HG02798 (cell line): ENCODE measurements at regions not wholly inside any gene's neighbourhood (a gene's known extent, or its start where the extent isn't known, plus 50 kb on each side); places are given as distances from the start of the nearest gene placed in this dataset.

Source experiments
- ATAC-seq: cut with Tn5 transposase; IDR thresholded peaks from one replicate; pipeline ENCODE4 v1.9.1; 2021; ENCODE audit warnings: mild to moderate bottlenecking; ENCODE audit not compliant: unreplicated experiment, poor library complexity

DNA sequence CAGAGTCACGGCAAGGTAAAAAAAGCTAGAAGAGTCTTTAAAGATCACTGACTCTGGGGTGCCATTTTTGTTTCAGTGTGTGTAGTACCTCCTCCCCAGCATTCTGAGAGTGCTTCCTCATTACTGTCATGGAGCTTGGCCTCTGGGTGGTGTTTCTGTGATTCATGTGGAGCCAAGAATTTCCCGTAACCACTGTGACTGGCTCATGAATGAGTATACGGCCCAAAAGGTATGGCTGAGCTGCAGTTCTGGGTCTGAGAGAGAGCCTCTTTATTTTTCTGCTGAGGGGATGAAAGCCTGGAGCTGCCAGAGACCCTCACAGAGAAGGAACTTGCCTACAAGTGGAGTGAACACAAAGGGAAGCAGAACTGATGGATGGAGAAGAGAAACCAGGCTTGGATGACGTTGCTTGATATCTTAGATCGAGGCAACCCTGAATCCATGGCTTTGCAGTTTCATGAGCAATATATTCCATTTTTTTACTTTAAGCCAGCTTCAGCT lies 85.6 kb downstream of the PTTG1 start:
- no peak for ATAC-seq

DNA sequence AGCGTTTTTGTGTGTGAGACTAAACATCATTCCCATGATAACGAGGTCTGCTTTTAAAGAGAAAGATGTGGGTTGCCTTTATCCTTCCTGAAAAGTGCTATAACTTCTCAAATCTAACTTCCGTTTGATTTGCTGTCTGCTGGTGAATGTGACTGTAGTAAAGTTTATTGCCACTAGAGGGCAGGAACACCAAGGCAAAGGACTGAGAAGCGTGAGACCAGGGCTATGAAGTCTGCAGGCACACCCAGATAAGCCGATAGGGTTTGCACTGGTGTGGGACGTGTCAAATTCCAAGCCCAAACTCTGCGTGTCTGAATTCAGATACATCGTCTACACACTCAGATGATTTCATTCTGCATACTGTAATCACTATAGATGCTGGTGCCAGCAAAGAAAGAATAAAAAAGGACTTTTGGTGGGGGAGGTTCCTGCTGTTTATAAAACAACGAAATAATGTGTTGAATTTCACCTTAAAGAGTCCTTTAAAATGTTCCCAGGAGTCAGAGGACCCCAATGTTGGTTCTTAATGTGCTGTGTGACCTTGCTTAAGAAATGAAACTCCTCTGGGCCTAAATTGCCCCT lies 87.2 kb downstream of the PTTG1 start:
- peak; percentile 84 for ATAC-seq

DNA sequence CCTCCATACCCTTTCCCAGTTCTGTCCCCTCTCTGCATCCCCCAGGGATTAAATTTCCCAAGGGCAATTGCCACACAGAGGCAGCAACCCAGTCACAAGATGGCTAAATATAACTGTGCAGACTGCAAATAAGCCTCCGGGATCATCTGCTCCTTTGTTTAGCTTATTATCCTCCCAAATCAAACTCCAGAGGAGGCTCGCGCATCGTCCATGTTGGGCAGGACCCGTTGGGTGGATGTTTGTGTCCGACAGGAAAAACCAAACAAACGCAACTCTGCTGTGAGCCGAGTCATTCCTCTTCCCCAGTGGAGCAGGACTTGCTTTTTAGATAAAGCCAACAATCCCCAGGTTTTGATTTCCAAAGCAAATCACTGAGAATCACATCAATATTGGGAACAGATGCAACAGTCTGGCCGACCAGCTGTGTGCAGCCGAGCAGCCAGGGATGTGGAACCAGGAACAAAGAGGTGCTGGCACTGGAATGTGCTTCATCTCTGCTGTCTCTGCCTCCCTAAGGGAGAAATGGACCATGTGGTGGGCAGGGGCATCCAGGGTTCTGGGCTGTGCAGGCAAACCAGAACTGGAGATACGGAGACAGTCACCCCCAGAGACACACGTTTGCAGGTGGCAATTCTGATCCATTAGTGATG lies 89.8 kb downstream of the PTTG1 start:
- no peak for ATAC-seq
